GM23248 (cell line): ENCODE measurements at regions not wholly inside any gene's neighbourhood (a gene's known extent, or its start where the extent isn't known, plus 50 kb on each side); places are given as distances from the start of the nearest gene placed in this dataset.

ENCODE experiments used
- DNase-seq: peaks from one replicate; pipeline ENCODE4 v3.0.0-alpha.2; 2015
- H2AFZ ChIP-seq: fragments of 200-600 bp; sonication (generic); 2 replicates; pipeline ENCODE4 v1.6.1; 2016; ENCODE audit warnings: antibody characterized with exemption
- H3F3A ChIP-seq: fragments of 200-600 bp; sonication (generic); 2 replicates; pipeline ENCODE4 v1.6.1; 2016; ENCODE audit warnings: mild to moderate bottlenecking, antibody characterized with exemption, mixed run types; ENCODE audit not compliant: insufficient read depth
- H3K27ac ChIP-seq: fragments of 200-600 bp; sonication (generic); 2 replicates; pipeline ENCODE4 v1.5.1; 2016; ENCODE audit warnings: mild to moderate bottlenecking
- H3K27me3 ChIP-seq: fragments of 200-600 bp; sonication (generic); replicated peaks from 2 replicates; pipeline ENCODE4 v1.6.1; 2016; ENCODE audit warnings: mild to moderate bottlenecking; ENCODE audit not compliant: insufficient read depth
- H3K36me3 ChIP-seq: fragments of 200-600 bp; sonication (generic); 2 replicates; pipeline ENCODE4 v1.6.1; 2016; ENCODE audit warnings: low read depth, mild to moderate bottlenecking
- H3K4me1 ChIP-seq: fragments of 200-600 bp; sonication (generic); 2 replicates; pipeline ENCODE4 v1.6.1; 2016; ENCODE audit warnings: mild to moderate bottlenecking; ENCODE audit not compliant: insufficient read depth
- H3K4me2 ChIP-seq: fragments of 200-600 bp; sonication (generic); one replicate; pipeline ENCODE4 v1.6.1; 2016; ENCODE audit warnings: mild to moderate bottlenecking; ENCODE audit not compliant: unreplicated experiment
- H3K4me3 ChIP-seq: fragments of 200-600 bp; sonication (generic); 2 replicates; pipeline ENCODE4 v1.5.1; 2016; ENCODE audit warnings: mild to moderate bottlenecking
- H3K79me2 ChIP-seq: fragments of 200-600 bp; sonication (generic); 2 replicates; pipeline ENCODE4 v1.6.1; 2016; ENCODE audit warnings: mild to moderate bottlenecking; ENCODE audit not compliant: insufficient read depth
- H3K9ac ChIP-seq: fragments of 200-600 bp; sonication (generic); 2 replicates; pipeline ENCODE4 v1.6.1; 2016; ENCODE audit warnings: mild to moderate bottlenecking
- H3K9me2 ChIP-seq: fragments of 200-600 bp; sonication (generic); 2 replicates; pipeline ENCODE4 v1.6.1; 2016; ENCODE audit warnings: mixed run types, mild to moderate bottlenecking, moderate library complexity; ENCODE audit not compliant: insufficient read depth
- H3K9me3 ChIP-seq: fragments of 200-600 bp; sonication (generic); one replicate; pipeline ENCODE4 v1.6.1; 2017; ENCODE audit warnings: low read depth
- H4K20me1 ChIP-seq: fragments of 200-600 bp; sonication (generic); 2 replicates; pipeline ENCODE4 v1.6.0; 2016; ENCODE audit not compliant: insufficient read depth
- EZH2 ChIP-seq: fragments of 200-600 bp; sonication (generic); IDR thresholded peaks from 2 replicates; pipeline ENCODE4 v1.6.1; 2018; ENCODE audit warnings: antibody characterized with exemption, mild to moderate bottlenecking; ENCODE audit not compliant: insufficient read depth, poor library complexity, severe bottlenecking
- EZH2phosphoT487 ChIP-seq: fragments of 200-600 bp; sonication (generic); IDR thresholded peaks from 2 replicates; pipeline ENCODE4 v1.6.1; 2018; ENCODE audit warnings: antibody characterized with exemption, moderate library complexity, mild to moderate bottlenecking, low read depth; ENCODE audit not compliant: insufficient read depth
- WGBS, 2 experiments: methylation state at CpG; one replicate each; pipeline ENCODE4 v1.1.6; 2015 to 2017; ENCODE audit warnings: low lambda C conversion rate in 2 of 2, low coverage in 1 of 2; ENCODE audit errors: missing lambda C conversion rate in 2 of 2; 5-methylcytosine and 5-hydroxymethylcytosine counted together
- in situ Hi-C: fragments of 300-500 bp; cut with MboI; formaldehyde crosslinking; loops from 2 replicates; pipeline ENCODE4 v1.15.0; 2020

DNA sequence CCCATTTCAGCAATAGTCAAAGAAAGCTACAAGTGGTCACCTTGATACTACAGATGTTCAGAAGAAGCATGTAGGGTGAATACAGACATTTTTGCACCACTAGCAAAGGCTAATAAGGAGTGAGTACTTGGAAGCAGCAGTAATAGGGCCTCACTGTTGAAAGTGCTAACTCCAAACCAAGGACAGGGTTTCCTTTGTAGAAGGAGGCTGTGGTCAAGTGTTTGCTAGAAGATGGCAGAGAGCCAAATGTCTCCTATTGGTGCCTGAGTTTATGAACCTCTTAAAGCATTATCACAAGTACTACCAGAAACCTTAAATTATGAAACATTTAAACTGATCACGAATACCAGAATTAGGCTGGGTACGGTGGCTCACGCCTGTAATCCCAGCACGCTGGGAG, 308.1 kb downstream of the ZEB2 start:
- Histone ChIP-seq H2AFZ (no peak overlapping the region), H3K79me2 (no peaks in the 10 kb centered on the region), H3K9ac (no peak overlapping the region), H3K4me2 (no peak overlapping the region), H4K20me1 (no peaks in the 10 kb centered on the region), H3K9me3 (no peaks in the 10 kb centered on the region), H3K9me2 (no peaks in the 10 kb centered on the region; the same call in 1 of the 2 replicates), H3K27me3 (no peaks in the 10 kb centered on the region), H3K4me1 (no peaks in the 10 kb centered on the region), H3K4me3 (no peak overlapping the region), H3K36me3 (no peaks in the 10 kb centered on the region), H3K27ac (no peak overlapping the region), H3F3A (no peaks in the 10 kb centered on the region)
- TF ChIP-seq EZH2 (no peak), EZH2phosphoT487 (no peak)
- 96 to 100% methylated on average over 4 of the region's 4 CpGs for WGBS, 2 experiments
- DNase-seq, result no peak
- in situ Hi-C loops, result no loop called here

DNA sequence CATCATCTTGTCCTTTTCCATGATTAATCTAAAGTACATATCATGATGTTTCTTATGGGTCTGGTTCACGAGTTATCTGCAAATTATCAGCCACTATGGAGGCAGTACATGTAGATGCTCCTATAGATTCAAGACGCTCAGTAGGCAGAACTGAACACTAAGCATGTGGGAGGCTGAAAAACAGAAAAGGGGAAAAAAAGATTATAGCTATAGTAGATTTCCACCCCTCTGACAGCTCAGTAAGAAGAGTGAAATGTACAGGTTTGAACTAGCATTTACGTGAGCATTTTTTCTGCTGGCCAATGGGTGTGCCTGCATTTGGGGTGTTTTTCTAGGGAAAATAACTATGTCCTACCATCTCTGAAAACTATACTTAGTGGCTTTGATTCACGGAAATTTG, 308.9 kb downstream of the ZEB2 start:
- TF ChIP-seq EZH2phosphoT487 (no peak), EZH2 (no peak)
- no peak overlapping the region for H3K4me3 ChIP-seq
- no peaks in the 10 kb centered on the region for H4K20me1 ChIP-seq
- no peaks in the 10 kb centered on the region for H3K79me2 ChIP-seq
- H3F3A ChIP-seq, result no peaks in the 10 kb centered on the region
- H3K36me3 ChIP-seq, result no peaks in the 10 kb centered on the region
- H3K9ac ChIP-seq, result no peak overlapping the region
- no peak overlapping the region for H3K27ac ChIP-seq
- no peaks in the 10 kb centered on the region; the same call in 1 of the 2 replicates for H3K9me2 ChIP-seq
- in situ Hi-C loops, result no loop called here
- H3K4me2 ChIP-seq, result no peak overlapping the region
- H3K9me3 ChIP-seq, result no peaks in the 10 kb centered on the region
- no peaks in the 10 kb centered on the region for H3K4me1 ChIP-seq
- H3K27me3 ChIP-seq, result no peaks in the 10 kb centered on the region
- DNase-seq, result no peak
- H2AFZ ChIP-seq, result no peak overlapping the region
- WGBS, 2 experiments, result 93 to 96% methylated on average over 4 of the region's 4 CpGs

DNA sequence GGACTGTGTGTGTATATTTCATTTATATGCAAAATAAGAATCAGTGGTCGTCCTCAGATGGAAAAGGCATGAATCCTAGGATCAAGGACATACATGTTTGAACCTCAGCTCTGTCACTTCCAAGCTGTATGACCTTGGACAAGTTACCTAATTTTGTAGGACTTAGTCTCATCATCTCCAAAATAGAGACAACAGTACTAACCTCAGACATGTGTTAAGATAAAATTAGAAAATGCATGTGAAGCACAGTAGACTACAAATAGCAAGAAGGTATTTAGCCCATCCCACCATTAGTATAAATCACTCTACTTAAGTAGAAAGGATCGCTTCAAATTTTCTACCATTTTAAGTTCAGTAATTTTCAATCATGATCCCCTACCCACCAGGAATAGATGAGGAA, 309.8 kb downstream of the ZEB2 start:
- no peaks in the 10 kb centered on the region for H3K9me3 ChIP-seq
- H3K4me3 ChIP-seq, result no peak overlapping the region
- TF ChIP-seq EZH2, result no peak
- no peak for TF ChIP-seq EZH2phosphoT487
- no peak overlapping the region for H2AFZ ChIP-seq
- H3K9ac ChIP-seq, result no peak overlapping the region
- H3K9me2 ChIP-seq, result no peaks in the 10 kb centered on the region; the same call in 1 of the 2 replicates
- H3K27me3 ChIP-seq, result no peaks in the 10 kb centered on the region
- H3K27ac ChIP-seq, result no peak overlapping the region
- 80 to 86% methylated on average over 2 of the region's 2 CpGs for WGBS, 2 experiments
- H3K4me1 ChIP-seq, result no peaks in the 10 kb centered on the region
- H4K20me1 ChIP-seq, result no peaks in the 10 kb centered on the region
- no peaks in the 10 kb centered on the region for H3K36me3 ChIP-seq
- no peaks in the 10 kb centered on the region for H3K79me2 ChIP-seq
- DNase-seq, result no peak
- H3F3A ChIP-seq, result no peaks in the 10 kb centered on the region
- in situ Hi-C loops, result no loop called here
- no peak overlapping the region for H3K4me2 ChIP-seq

DNA sequence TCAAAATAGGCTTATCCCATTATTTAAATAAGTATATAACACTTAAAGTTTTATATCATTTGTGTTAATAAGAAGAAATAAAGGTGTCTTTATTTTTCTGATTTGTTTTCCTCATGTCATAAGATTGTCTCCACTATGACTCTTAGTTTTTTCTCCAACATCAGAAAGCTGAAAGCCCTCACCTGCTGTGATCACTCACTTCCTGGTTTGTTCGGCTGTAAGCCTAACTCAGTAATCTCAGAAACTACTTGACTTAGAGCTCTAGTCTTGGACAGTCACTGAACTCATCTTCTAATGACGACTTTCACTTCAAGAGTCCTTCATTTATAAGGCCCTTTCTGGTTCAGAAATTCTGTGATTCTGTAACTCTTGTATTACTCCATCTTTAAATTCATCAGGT, 311.0 kb downstream of the ZEB2 start:
- TF ChIP-seq EZH2phosphoT487 (no peak), EZH2 (no peak)
- H3K27me3 ChIP-seq, result no peaks in the 10 kb centered on the region
- in situ Hi-C loops, result no loop called here

DNA sequence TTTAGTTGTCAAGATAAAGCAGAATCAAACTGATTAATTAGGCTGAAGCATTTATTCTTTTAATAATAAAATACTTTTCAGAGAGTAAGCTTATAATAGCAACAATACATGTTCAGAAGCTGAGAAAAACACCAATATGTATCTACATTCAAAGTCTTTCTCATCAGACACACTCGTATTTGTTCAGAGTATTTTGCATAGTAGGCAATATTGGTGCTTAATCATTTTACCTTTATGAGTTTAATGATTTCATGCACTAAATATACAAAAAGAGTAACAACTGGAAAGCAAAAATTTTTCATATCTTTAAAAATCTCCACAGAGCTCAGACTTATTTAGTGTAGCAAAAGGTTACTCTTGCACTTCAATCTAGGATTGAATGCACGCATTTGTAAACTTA, 313.9 kb downstream of the ZEB2 start:
- in situ Hi-C loops, result no loop called here

More for the DNA sequence above, 311.0 kb downstream of the ZEB2 start:
- Histone ChIP-seq H3K4me1 (no peaks in the 10 kb centered on the region), H3K27ac (no peak overlapping the region), H4K20me1 (no peaks in the 10 kb centered on the region), H3F3A (no peaks in the 10 kb centered on the region), H3K9me2 (no peaks in the 10 kb centered on the region; the same call in 1 of the 2 replicates), H3K9me3 (no peaks in the 10 kb centered on the region), H3K79me2 (no peaks in the 10 kb centered on the region), H3K4me2 (no peak overlapping the region), H2AFZ (no peak overlapping the region), H3K4me3 (no peak overlapping the region), H3K36me3 (no peaks in the 10 kb centered on the region), H3K9ac (no peak overlapping the region)
- DNase-seq, result no peak
- 91 to 93% methylated on average over 2 of the region's 2 CpGs for WGBS, 2 experiments

More for the DNA sequence above, 313.9 kb downstream of the ZEB2 start:
- Histone ChIP-seq H3K4me2 (no peak overlapping the region), H3K79me2 (no peaks in the 10 kb centered on the region), H2AFZ (no peak overlapping the region), H4K20me1 (no peaks in the 10 kb centered on the region), H3K9ac (no peak overlapping the region), H3K4me3 (no peak overlapping the region), H3K27ac (no peak overlapping the region), H3K27me3 (no peaks in the 10 kb centered on the region), H3K9me3 (no peaks in the 10 kb centered on the region), H3K4me1 (peaks cover 7% of the 10 kb centered on the region), H3K9me2 (no peaks in the 10 kb centered on the region), H3K36me3 (no peaks in the 10 kb centered on the region), H3F3A (peaks cover 10% of the 10 kb centered on the region; the same call in 1 of the 2 replicates)
- 98% methylated on average over 2 of the region's 2 CpGs for WGBS, 2 experiments
- TF ChIP-seq EZH2 (no peak), EZH2phosphoT487 (no peak)
- no peak for DNase-seq
